ENCODE measurements at regions not wholly inside any gene's neighbourhood (a gene's known extent, or its start where the extent isn't known, plus 50 kb on each side); places are given as distances from the start of the nearest gene placed in this dataset.

- no peak for ATAC-seq
- no peak for TF ChIP-seq CTCF (IDR thresholded peaks at IDR 0.05)
- intact Hi-C loops (cut with DNase I): no loop called here
- H3K9me3 ChIP-seq: no peaks in the 10 kb centered on the region
- no peaks in the 10 kb centered on the region for H3K27me3 ChIP-seq (ENCODE audit: low read depth)
- no peak for DNase-seq
- no peaks in the 10 kb centered on the region for H3K36me3 ChIP-seq
- H3K4me3 ChIP-seq: no peak overlapping the region
- H3K27ac ChIP-seq: no peak overlapping the region
- H3K4me1 ChIP-seq: no peaks in the 10 kb centered on the region
Observed at GRCh38 chr13:105658431-105658830, 877.0 kb downstream of the EFNB2 start.

GRCh38 chr13:105655046-105655445 is 880.4 kb downstream of the EFNB2 start:
- Histone ChIP-seq H3K27me3 (ENCODE audit: low read depth) (no peaks in the 10 kb centered on the region), H3K27ac (no peak overlapping the region), H3K4me3 (no peak overlapping the region), H3K36me3 (no peaks in the 10 kb centered on the region), H3K4me1 (no peaks in the 10 kb centered on the region), H3K9me3 (peaks cover 8% of the 10 kb centered on the region)
- intact Hi-C loops (cut with DNase I): no loop called here
- no peak for TF ChIP-seq CTCF (IDR thresholded peaks at IDR 0.05)
- no peak for DNase-seq
- no peak for ATAC-seq

GRCh38 chr13:105643966-105644365 is 891.5 kb downstream of the EFNB2 start:
- Histone ChIP-seq H3K27ac (no peak overlapping the region), H3K4me1 (no peaks in the 10 kb centered on the region), H3K4me3 (no peak overlapping the region), H3K9me3 (no peaks in the 10 kb centered on the region), H3K27me3 (ENCODE audit: low read depth) (no peaks in the 10 kb centered on the region), H3K36me3 (no peaks in the 10 kb centered on the region)
- TF ChIP-seq CTCF (IDR thresholded peaks at IDR 0.05): no peak
- intact Hi-C loops (cut with DNase I): no loop called here
- ATAC-seq (no peak), DNase-seq (no peak)

GRCh38 chr13:105642511-105642958 is 892.9 kb downstream of the EFNB2 start:
- Histone ChIP-seq H3K4me3 (no peak overlapping the region), H3K9me3 (no peaks in the 10 kb centered on the region), H3K36me3 (no peaks in the 10 kb centered on the region), H3K4me1 (no peaks in the 10 kb centered on the region), H3K27me3 (ENCODE audit: low read depth) (no peaks in the 10 kb centered on the region), H3K27ac (no peak overlapping the region)
- DNase-seq (no peak), ATAC-seq (no peak)
- intact Hi-C loops (cut with DNase I): no loop called here
- no peak for TF ChIP-seq CTCF (IDR thresholded peaks at IDR 0.05)

- no peak overlapping the region for H3K27ac ChIP-seq
- no peak for ATAC-seq
- no peaks in the 10 kb centered on the region for H3K27me3 ChIP-seq (ENCODE audit: low read depth)
- no peak for TF ChIP-seq CTCF (IDR thresholded peaks at IDR 0.05)
- intact Hi-C loops (cut with DNase I): no loop called here
- H3K36me3 ChIP-seq: no peaks in the 10 kb centered on the region
- no peak overlapping the region for H3K4me3 ChIP-seq
- DNase-seq: no peak
- H3K9me3 ChIP-seq: no peaks in the 10 kb centered on the region
- H3K4me1 ChIP-seq: no peaks in the 10 kb centered on the region
Observed at GRCh38 chr13:105641121-105641520, 894.3 kb downstream of the EFNB2 start.

- H3K36me3 ChIP-seq: no peaks in the 10 kb centered on the region
- no peaks in the 10 kb centered on the region for H3K4me1 ChIP-seq
- no peak overlapping the region for H3K4me3 ChIP-seq
- ATAC-seq (no peak), DNase-seq (no peak)
- H3K27me3 ChIP-seq (ENCODE audit: low read depth): no peaks in the 10 kb centered on the region
- no peak for TF ChIP-seq CTCF (IDR thresholded peaks at IDR 0.05)
- no peak overlapping the region for H3K27ac ChIP-seq
- intact Hi-C loops (cut with DNase I): no loop called here
- no peaks in the 10 kb centered on the region for H3K9me3 ChIP-seq
Observed at GRCh38 chr13:105638426-105638825, 897.0 kb downstream of the EFNB2 start.
